Mucosa of descending colon (tissue), 3 donors: ENCODE measurements at regions not wholly inside any gene's neighbourhood (a gene's known extent, or its start where the extent isn't known, plus 50 kb on each side); places are given as distances from the start of the nearest gene placed in this dataset.

Source experiments
- ATAC-seq: fragments of 200-7000 bp; cut with Tn5 transposase; one replicate; pipeline ENCODE4 v1.9.1; 2020; ENCODE audit warnings: mild to moderate bottlenecking, moderate library complexity
- DNase-seq, 3 donors: peaks; one replicate each; pipeline ENCODE4 v3.0.0-alpha.2; 2020
- H3K36me3 ChIP-seq: fragments of 200-600 bp; one replicate; pipeline ENCODE4 v1.8.0; 2021; ENCODE audit warnings: low read depth, mild to moderate bottlenecking
- H3K4me1 ChIP-seq: fragments of 200-600 bp; one replicate; pipeline ENCODE4 v1.8.0; 2021; ENCODE audit warnings: low read depth, mild to moderate bottlenecking
- H3K4me3 ChIP-seq: fragments of 200-600 bp; one replicate; pipeline ENCODE4 v1.8.0; 2021; ENCODE audit warnings: mild to moderate bottlenecking
- H3K9me3 ChIP-seq: fragments of 200-600 bp; one replicate; pipeline ENCODE4 v1.8.0; 2021; ENCODE audit warnings: mild to moderate bottlenecking
- CTCF ChIP-seq: fragments of 200-600 bp; IDR thresholded peaks from one replicate; pipeline ENCODE4 v1.8.0; 2022; ENCODE audit warnings: antibody characterized with exemption, mild to moderate bottlenecking
- intact Hi-C, 2 donors: fragments of 100-400 bp; cut with DNase I in 1 of 2; cut with micrococcal nuclease in 1 of 2; formaldehyde crosslinking; loops; one replicate each; pipeline versions ENCODE4 v1.11.0 to v1.11.1; 2022; cut with DNase I, micrococcal nuclease
- donor health status: DM: no; HTN: no; CAD: no; lungs with moderate emphysema.
- donor health status: DM: no; HTN: no; CAD: no.
- donor health status: DM: no; HTN: yes; CAD: no.

GRCh38 chr14:56918849-56919574, 108.7 kb upstream of the OTX2 start:
- Histone ChIP-seq H3K36me3 (no peaks in the 10 kb centered on the region), H3K4me1 (no peaks in the 10 kb centered on the region), H3K4me3 (no peak overlapping the region), H3K9me3 (peaks cover 2% of the 10 kb centered on the region)
- no peak for DNase-seq
- no peak for ATAC-seq
- TF ChIP-seq CTCF: no peak
- intact Hi-C loops: no loop called here

DNA sequence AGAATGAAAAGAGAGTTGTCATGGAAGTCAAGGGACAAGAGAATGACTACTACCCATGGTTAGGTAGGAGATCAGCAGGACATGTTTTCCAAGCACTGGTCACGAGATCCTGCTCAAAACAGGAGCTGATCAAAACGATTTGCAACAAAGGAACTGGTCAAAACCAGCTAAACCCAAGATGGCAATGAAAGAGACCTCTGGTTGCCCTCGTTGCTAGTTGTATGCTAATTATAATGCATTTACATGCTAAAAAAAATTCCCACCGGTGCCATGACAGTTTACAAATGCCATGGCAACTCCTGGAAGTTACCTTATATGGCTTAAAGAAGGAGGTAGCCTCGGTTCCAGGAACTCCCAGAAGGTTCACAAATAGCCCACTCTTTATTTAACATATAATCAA, 95.0 kb upstream of the OTX2 start:
- no peaks in the 10 kb centered on the region for H3K36me3 ChIP-seq
- intact Hi-C loops: no loop called here
- DNase-seq (no peak), ATAC-seq (no peak)
- TF ChIP-seq CTCF: no peak
- H3K4me3 ChIP-seq: no peak overlapping the region
- no peaks in the 10 kb centered on the region for H3K9me3 ChIP-seq
- no peaks in the 10 kb centered on the region for H3K4me1 ChIP-seq

GRCh38 chr14:56903304-56903969, 93.2 kb upstream of the OTX2 start:
- H3K9me3 ChIP-seq: no peaks in the 10 kb centered on the region
- no peak for DNase-seq
- intact Hi-C loops: no loop called here
- H3K4me1 ChIP-seq: no peaks in the 10 kb centered on the region
- no peaks in the 10 kb centered on the region for H3K36me3 ChIP-seq
- H3K4me3 ChIP-seq: no peak overlapping the region
- ATAC-seq: no peak
- no peak for TF ChIP-seq CTCF

GRCh38 chr14:56902385-56902784, 92.1 kb upstream of the OTX2 start:
- intact Hi-C loops: no loop called here
- Histone ChIP-seq H3K4me1 (no peaks in the 10 kb centered on the region), H3K36me3 (no peaks in the 10 kb centered on the region), H3K4me3 (no peak overlapping the region), H3K9me3 (no peaks in the 10 kb centered on the region)
- no peak for DNase-seq
- ATAC-seq: no peak
- TF ChIP-seq CTCF: no peak

DNA sequence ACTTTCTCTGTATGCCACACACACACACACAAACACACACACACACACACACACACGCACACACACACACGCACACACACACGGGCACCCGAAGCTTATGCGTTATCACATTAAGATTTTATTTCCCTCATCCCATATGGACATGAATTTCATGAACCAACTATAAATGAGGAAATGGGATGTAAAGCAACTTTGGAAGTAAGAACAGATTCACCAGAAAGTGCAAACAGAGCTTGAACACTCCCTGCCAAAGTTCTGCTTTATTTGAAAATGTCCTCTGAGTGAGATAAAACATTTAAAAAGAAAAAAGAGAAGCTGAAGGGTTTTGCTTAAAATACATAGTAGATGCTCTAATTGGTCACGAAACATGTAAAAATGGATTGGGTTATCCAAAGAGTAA, 90.4 kb upstream of the OTX2 start:
- Histone ChIP-seq H3K36me3 (no peaks in the 10 kb centered on the region), H3K9me3 (no peaks in the 10 kb centered on the region), H3K4me1 (no peaks in the 10 kb centered on the region), H3K4me3 (no peak overlapping the region)
- ATAC-seq: no peak
- intact Hi-C loops: no loop called here
- no peak for DNase-seq
- TF ChIP-seq CTCF: no peak
